HG03565 (cell line): ENCODE measurements at regions not wholly inside any gene's neighbourhood (a gene's known extent, or its start where the extent isn't known, plus 50 kb on each side); places are given as distances from the start of the nearest gene placed in this dataset.
A peak's percentile ranks its signal among the peaks of the same experiment; 100 is the strongest.
"Not testable (repeated sequence)": the region's sequence is repeated elsewhere in the genome, so short reads cannot be mapped to it uniquely, and the experiment has no call there.

Experiments
- ATAC-seq: cut with Tn5 transposase; IDR thresholded peaks from one replicate; pipeline ENCODE4 v1.9.1; 2021; ENCODE audit warnings: mild to moderate bottlenecking, moderate library complexity; ENCODE audit not compliant: unreplicated experiment

GRCh38 chr7:65453341-65454030 lies 79.8 kb downstream of the ZNF92 start:
- no peak for ATAC-seq

DNA sequence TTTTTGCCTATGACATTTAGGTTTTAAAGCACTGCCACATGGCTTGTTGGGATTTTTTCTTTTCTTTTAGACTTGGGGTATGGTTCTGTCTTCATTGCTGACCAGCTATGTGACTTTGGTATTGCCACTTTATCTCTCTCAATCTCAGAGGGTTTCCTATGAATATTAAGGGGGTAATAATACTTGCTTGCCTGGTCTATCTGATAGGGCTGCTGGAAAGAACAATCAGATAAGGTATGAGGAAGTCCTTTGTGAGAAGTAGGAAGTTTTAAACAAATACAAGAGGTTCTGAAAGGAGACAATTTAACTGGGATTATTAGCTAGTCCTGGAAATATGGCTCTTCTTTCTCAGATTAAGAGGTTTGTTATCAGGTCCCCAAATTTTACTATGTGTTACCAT lies 80.8 kb downstream of the ZNF92 start:
- ATAC-seq = no peak

GRCh38 chr7:65455050-65455449 lies 81.4 kb downstream of the ZNF92 start:
- ATAC-seq = not testable (repeated sequence)

DNA sequence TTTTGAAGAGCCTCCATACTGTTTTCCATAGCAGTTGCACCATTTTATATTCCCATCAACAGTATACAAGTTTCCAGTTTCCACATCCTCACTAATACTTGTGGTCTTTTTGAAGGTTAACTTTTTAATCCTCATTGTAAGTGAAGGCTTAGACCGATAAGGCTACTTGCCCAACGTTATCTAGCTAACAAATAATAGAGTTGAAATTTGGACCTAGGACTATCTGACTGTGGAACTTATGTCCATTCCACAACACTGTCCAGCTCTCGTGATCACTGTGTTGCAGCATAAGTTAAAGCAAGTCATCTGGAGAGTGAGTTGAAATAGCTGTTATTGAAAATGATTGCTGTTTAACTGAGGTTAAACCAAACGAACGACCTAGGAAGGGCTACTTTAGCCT lies 84.0 kb downstream of the ZNF92 start:
- no peak for ATAC-seq

GRCh38 chr7:65459438-65459837 lies 85.8 kb downstream of the ZNF92 start:
- no peak for ATAC-seq

DNA sequence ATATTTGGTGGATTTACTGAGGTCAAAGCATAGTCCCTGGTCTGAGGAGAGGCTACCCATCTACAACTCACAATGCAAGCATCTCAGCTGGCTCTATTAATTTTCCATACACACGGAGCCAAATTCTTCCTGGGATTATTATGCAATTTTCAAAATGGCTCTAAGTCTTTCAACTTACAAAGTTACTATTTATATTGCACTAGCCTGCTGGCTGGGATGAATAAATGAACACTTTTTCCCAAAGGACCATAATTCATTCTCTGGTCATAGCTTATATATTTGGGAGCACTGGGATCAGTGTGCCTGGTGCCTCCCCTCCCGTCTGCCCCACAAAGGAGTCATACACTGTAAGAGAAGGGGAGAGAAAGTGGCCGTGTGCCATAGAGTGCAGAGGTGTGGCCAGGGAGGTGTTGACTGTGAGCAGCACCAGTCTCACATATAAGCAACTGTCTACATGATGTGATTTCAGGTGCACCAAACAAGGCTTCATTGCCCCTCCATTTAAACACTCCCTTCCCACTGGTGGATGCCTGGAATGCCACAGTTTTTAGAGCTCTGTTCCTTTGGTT lies 88.6 kb downstream of the ZNF92 start:
- no peak for ATAC-seq

- ATAC-seq = no peak
Observed at GRCh38 chr7:65463184-65463583, 89.5 kb downstream of the ZNF92 start.

- not testable (repeated sequence) for ATAC-seq
Observed at GRCh38 chr7:65469919-65470558, 96.4 kb downstream of the ZNF92 start.

GRCh38 chr7:65471587-65471986 lies 97.9 kb downstream of the ZNF92 start:
- ATAC-seq = no peak

DNA sequence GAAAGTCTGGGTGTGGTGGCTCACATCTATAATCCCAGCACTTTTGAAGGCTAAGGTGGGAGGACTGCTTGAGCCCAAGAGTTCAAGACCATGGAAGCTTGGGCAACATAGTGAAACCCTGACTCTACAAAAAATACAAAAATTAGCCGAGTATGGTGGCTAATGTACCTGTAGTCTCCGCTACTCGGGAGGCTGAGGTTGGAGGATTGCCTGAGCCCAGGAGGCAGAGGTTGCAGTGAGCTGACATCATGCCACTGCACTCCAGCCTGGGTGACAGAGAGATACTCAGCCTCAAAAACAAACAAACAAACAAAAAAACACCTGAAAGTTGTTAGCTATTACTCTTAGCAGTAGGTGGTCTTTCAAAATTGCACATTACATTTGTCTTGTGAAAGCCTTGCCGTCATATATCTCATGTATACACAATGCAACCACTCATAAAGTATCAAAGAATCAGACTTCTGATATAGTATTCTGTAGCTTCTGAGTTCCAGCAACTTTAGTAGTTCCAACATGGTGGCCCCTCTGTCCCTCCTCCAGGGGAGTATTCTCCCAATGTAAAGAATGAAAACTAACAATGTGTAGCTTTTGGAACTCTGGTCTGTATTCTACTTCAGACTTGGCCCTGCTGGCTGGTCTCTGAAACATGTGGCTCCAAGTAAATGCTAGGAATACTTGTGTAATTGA lies 101.5 kb downstream of the ZNF92 start:
- ATAC-seq = no peak

DNA sequence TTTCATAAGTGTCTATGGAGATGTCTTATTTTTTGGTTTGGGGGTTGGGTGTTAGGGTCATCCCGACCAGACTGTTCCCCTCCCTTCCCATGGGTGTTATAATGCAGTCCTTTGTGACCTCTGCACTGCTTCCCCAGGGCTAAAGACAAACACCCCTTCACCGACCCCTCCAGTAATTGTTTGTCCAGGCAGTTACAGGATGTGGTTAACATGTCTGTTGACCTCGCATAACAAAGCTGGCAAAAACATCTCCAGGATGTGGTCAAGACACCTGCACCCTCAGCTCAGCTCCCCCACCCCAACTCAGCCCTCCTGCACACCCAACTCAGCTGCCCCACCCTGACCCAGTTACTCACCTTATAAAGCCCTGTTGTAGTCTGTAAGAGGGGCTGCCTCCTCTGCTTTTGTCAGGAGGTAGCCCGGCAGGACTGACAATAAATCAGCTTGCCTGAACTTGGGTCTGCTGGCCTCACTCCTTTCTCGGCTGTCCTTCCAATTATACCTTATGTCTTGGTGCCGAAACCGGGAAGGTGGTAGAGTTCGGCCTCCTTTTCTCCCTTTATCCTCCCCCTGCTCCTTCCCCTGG lies 102.2 kb downstream of the ZNF92 start:
- peak; percentile 86 for ATAC-seq

- no peak for ATAC-seq
Observed at GRCh38 chr7:65477326-65477725, 103.7 kb downstream of the ZNF92 start.

- ATAC-seq = no peak
Observed at GRCh38 chr7:65489260-65489767, 115.7 kb downstream of the ZNF92 start.

GRCh38 chr7:65496697-65497096 lies 123.0 kb downstream of the ZNF92 start:
- not testable (repeated sequence) for ATAC-seq

DNA sequence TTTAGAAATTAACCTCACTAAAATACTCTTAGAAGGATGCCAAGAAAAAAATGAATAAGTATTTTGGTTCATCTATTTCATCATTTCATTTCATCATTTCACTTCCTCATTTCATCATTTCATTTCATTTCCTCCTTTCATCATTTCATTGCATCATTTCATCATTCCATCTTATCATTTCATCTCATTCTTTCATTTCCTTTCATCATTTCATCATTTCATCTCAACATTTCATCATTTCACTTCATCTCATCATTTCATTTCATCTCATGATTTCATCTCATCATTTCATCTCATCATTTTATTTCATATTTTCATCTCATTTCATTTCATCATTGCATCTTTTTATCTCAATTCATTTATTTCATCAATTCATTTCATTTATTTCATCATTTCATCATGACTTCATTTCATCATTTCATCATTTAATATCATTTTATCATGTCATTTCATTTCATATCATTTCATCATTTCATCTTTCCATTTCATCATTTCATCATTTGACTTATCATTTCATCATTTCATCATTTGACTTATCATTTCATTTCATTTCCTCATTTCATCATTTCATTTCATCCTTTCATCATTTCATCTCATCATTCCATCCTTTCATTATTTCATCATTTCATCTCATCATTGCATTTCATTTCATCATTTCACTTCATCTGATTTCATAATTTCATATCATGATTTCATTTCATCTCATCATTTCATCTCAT lies 129.9 kb downstream of the ZNF92 start:
- no peak for ATAC-seq

DNA sequence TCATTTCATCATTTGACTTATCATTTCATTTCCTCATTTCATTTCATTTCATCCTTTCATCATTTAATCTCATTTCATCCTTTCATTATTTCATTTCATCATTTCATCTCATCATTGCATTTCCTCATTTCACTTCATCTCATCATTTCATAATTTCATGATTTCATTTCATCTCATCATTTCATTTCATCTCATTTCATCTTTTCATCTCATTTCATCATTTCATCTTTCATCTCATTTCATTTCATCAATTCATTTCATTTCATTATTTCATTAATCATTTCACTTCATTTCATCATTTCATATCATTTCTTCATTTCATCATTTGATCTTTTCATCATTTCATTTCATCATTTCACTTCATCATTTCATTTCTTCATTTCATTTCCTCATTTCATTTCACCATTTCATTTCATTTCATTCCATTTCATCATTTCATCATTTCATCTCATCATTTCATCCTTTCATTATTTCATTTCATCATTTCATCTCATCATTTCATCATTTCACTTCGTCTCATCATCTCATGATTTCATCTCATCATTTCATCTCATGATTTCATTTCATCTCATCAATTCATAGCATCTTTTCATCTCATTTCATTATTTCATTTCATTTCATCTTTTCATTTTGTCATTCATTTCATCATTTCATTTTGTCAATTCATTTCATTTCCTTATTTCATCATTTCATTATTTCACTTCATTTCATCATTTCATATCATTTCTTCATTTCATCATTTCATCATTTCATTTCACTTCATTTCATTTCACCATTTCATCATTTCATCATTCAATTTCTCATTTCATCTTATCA lies 131.1 kb downstream of the ZNF92 start:
- ATAC-seq = not testable (repeated sequence)

GRCh38 chr7:65505320-65505633 lies 131.6 kb downstream of the ZNF92 start:
- ATAC-seq = not testable (repeated sequence)

DNA sequence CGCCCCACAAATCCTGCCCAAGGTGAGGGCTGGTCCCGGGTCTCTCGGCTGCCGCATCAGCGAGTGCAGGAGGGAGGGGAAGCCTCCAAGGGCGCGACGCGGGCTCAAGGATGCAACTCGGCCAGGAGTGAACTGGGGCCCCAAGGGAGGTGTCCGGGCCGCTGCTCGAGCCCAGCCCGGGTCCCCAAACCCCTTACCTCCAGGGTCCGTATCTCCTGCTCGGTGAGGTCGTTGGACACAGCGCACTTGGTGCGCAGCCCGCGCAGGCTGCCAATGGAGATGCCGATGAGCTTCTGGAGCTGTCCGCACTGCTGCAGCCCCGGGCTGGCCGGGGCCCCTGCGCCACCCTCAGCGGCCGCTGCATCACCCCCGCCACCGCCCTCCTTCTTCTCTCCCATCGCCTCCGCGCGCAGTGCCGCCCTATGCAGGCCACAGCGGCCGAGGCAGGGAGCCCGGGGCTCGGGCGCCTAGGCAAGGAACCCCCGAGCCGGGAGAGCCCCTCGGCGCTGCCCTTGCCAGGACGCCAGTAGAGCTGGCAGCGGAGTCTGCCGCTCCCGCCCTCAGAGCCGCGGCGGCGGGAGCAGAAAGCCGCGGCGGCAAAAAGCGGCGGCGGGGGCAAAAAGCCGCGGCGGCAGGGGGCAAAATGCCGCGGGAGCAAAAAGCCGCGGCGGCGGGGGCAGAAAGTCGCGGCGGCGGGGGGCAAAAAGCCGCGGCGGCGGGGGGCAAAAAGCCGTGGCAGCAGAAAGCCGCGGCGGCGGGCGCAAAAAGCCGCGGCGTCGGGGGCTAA lies 135.1 kb downstream of the ZNF92 start:
- ATAC-seq = not testable (repeated sequence)
